ENCODE measurements at regions not wholly inside any gene's neighbourhood (a gene's known extent, or its start where the extent isn't known, plus 50 kb on each side); places are given as distances from the start of the nearest gene placed in this dataset.
A peak's percentile ranks its signal among the peaks of the same experiment; 100 is the strongest.
"Not testable (repeated sequence)": the region's sequence is repeated elsewhere in the genome, so short reads cannot be mapped to it uniquely, and the experiment has no call there.

DNA sequence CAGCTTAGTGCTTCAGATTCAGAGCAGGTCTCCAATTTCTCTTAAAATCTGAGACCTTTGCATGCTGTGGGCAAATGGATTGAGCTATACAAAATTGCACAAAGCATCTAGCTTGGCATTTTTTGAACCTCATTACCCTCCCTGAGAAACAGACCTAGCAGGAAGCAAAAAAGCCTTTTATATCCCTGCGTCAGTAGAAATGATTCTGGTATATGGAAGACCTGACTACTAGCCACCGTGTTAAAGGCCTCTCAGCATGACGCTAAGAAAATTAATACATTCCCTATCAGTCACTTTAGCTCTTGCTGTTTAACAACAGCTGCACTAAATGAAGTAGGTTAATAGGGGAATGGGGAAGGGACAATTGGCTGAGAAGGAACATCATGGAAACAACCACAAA, 110.7 kb upstream of the SMLR1 start:
- no peaks in the 10 kb centered on the region for H3K9me3 ChIP-seq (replicated peaks)
- no peak overlapping the region for H3K27ac ChIP-seq
- H3K36me3 ChIP-seq = no peaks in the 10 kb centered on the region
- peak in 1 of 2 experiments; percentile 27 for DNase-seq
- H3K4me3 ChIP-seq = no peak overlapping the region
- H3K27me3 ChIP-seq = no peaks in the 10 kb centered on the region
- peaks cover 23% of the 10 kb centered on the region for H3K4me1 ChIP-seq

DNA sequence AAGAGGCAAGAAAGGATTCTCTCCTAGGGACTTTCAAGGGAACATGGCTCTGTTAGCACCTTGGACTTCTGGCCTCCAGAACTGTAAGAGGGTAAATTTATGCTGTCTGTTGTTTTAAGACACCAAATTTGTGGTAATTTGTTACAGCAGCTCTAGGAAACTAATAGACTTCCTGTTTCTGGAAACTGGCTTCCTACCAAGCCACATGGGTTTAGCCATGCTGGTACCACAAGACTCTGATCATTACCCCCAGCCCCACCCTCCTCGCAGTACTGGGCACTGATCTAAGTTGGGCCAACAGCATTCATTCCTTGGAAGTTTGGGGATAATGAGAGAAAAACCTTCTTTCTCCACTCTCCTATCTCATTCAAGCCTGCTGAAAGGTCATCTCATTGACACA, 109.5 kb upstream of the SMLR1 start:
- no peak overlapping the region for H3K27ac ChIP-seq
- no peaks in the 10 kb centered on the region for H3K27me3 ChIP-seq
- no peaks in the 10 kb centered on the region for H3K36me3 ChIP-seq
- no peak overlapping the region for H3K4me3 ChIP-seq
- peaks cover 16% of the 10 kb centered on the region for H3K4me1 ChIP-seq
- DNase-seq = no peak
- H3K9me3 ChIP-seq (replicated peaks) = no peaks in the 10 kb centered on the region

DNA sequence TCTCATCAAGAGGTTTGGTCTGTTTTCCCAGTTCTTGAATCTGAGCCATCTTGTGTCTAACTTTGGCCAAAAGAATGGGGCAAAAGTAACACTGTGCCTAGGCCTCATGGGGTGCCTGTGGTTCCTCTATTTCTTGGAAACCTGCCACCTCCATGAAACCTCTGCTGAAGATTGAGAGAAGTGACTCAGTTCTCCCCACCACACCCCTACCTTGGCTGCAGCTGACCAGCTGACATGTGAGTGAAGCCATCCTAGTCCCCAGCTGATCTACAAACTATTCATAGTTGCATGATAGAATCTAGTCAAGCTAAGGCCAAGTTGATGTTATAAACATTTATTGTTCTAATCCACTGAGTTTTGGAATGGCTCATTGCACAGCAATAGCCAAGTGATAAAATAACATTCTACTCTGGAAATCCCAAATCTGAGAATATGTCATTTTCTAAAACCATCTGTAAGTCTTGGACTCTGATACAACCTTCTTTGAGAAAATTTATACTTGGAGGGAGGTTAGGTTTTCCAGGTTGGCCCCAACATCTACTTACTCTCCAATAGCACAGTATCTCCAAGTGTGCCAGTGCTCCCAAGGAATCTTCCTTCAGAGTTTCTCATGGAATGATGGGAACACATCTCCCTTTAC, 107.0 kb upstream of the SMLR1 start:
- no peaks in the 10 kb centered on the region for H3K27me3 ChIP-seq
- no peaks in the 10 kb centered on the region for H3K4me1 ChIP-seq
- H3K36me3 ChIP-seq = no peaks in the 10 kb centered on the region
- no peak overlapping the region for H3K4me3 ChIP-seq
- DNase-seq = no peak
- no peaks in the 10 kb centered on the region for H3K9me3 ChIP-seq (replicated peaks)
- no peak overlapping the region for H3K27ac ChIP-seq

DNA sequence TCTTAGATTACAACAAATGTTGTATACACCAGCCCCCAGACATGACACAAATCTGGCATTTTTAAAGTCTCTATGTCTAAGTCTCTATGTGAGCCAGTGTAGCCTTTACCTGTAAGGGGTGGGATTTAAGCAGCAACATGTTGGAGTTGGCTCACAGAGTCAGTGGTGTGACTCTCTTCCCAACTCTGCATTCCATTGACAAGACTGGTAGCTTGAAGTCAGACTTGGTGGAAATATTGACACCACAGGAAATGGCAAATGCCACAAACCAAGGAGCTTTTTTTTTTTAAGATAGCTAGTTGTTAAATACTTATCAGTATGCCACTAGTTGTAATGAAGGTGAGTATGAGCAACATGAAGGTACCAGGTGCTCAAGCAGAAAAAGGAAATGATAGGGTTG, 103.1 kb upstream of the SMLR1 start:
- no peaks in the 10 kb centered on the region for H3K4me1 ChIP-seq
- H3K27me3 ChIP-seq = no peaks in the 10 kb centered on the region
- no peaks in the 10 kb centered on the region; the same call in 1 of the 2 replicates for H3K9me3 ChIP-seq (replicated peaks)
- H3K4me3 ChIP-seq = no peak overlapping the region
- H3K36me3 ChIP-seq = no peaks in the 10 kb centered on the region
- no peak for DNase-seq
- H3K27ac ChIP-seq = no peak overlapping the region

DNA sequence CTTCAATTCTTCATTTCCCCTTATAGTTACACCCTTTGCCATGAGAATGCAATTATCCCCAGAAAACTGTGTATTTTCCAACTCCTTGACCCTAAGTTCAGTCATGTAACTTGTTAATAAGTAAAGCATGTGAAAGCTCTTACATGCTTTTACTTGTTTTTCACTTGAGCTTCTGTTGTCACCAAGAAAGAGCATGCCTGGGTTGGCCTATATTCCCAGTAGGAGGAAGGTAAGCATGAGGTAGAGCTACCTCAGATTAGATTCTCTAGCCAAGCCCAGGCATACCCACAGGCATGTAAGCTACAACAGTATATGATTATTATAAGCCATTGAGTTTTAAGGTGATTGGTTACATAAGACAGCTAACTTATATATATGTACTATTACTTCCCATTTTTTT, 101.7 kb upstream of the SMLR1 start:
- Histone ChIP-seq H3K9me3 (replicated peaks) (no peaks in the 10 kb centered on the region; the same call in 1 of the 2 replicates), H3K27me3 (no peaks in the 10 kb centered on the region), H3K27ac (no peak overlapping the region), H3K36me3 (no peaks in the 10 kb centered on the region), H3K4me1 (no peaks in the 10 kb centered on the region), H3K4me3 (no peak overlapping the region)
- no peak for DNase-seq

DNA sequence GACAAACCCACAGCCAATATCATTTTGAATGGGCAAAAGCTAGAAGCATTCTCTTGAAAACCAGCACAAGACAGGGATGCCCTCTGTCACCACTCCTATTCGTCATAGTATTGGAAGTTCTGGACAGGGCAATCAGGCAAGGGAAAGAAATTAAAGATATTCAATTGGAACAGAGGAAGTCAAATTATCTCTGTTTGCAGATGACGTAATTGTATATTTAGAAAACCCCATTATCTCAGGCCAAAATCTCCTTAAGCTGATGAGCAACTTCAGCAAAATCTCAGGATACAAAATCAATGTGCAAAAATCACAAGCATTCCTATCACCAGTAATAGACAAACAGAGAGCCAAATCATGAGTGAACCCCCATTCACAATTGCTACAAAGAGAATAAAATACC, 99.1 kb upstream of the SMLR1 start:
- H3K27ac ChIP-seq; DNase-seq; H3K4me3 ChIP-seq; H3K9me3 ChIP-seq (replicated peaks); H3K4me1 ChIP-seq; H3K36me3 ChIP-seq; H3K27me3 ChIP-seq: not testable (repeated sequence)

DNA sequence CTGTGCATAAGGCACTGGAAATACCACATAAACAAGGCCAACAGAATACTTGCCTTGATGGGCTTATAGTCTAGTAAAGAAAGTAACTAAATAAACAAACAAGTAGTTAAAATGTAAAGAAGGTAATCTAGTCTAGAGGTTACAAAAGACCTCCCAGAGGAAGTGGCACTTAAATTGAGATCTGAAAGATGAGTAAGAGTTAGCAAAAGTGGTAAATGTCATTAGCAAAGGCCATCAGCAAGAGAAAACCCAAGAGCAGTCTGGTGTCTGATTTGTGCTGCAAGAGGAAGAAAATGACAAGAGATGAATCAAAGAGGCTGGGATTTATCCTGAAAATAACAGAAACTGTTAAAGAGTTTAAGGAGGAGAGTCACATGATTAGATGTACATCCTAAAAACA, 96.6 kb upstream of the SMLR1 start:
- H3K27me3 ChIP-seq = no peaks in the 10 kb centered on the region
- H3K4me1 ChIP-seq = no peaks in the 10 kb centered on the region
- H3K4me3 ChIP-seq = no peak overlapping the region
- no peaks in the 10 kb centered on the region; the same call in 1 of the 2 replicates for H3K9me3 ChIP-seq (replicated peaks)
- no peaks in the 10 kb centered on the region for H3K36me3 ChIP-seq
- H3K27ac ChIP-seq = no peak overlapping the region
- no peak for DNase-seq

DNA sequence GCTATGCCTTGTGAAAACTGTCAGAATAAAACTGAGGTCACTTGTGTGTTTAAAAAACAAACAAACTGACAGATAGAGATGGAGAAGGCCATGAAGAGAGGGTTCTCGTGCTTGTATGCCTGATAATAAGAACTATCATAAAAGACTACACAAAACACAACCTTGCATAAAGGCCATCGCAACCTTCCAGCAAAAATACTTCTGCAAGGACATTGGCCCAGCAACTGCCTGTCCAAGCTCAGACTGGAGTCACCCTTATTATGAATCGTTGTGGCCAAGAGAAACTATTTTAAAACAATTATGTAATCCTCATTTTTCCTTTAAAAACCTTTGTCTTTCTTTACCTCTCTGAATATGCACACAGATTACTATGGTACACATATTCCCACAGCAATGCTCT, 93.0 kb upstream of the SMLR1 start:
- H3K27me3 ChIP-seq = no peaks in the 10 kb centered on the region
- no peak overlapping the region for H3K4me3 ChIP-seq
- H3K4me1 ChIP-seq = no peaks in the 10 kb centered on the region
- DNase-seq = no peak
- H3K27ac ChIP-seq = no peak overlapping the region
- H3K9me3 ChIP-seq (replicated peaks) = no peaks in the 10 kb centered on the region; the same call in 1 of the 2 replicates
- no peaks in the 10 kb centered on the region for H3K36me3 ChIP-seq

DNA sequence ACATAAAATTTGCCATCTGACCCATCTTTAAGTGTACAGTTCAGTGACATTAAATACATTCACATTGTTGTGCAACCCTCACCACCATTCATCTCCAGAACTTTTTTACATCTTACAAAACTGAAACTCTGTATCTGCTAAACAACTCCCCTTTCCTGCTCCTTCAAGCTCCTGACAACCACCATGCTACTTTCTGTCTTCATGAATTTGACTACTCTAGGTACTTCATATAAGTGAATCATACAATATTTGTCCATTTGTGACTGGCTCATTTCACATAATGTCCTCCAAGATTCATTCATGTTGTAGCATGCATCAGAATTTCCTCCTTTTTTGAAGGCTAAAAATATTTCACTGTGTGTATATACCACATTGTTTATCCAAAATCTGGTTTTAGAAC, 86.9 kb upstream of the SMLR1 start:
- no peak for DNase-seq
- Histone ChIP-seq H3K27ac (no peak overlapping the region), H3K4me3 (no peak overlapping the region), H3K4me1 (peaks cover 15% of the 10 kb centered on the region), H3K36me3 (no peaks in the 10 kb centered on the region), H3K27me3 (no peaks in the 10 kb centered on the region), H3K9me3 (replicated peaks) (no peaks in the 10 kb centered on the region)

DNA sequence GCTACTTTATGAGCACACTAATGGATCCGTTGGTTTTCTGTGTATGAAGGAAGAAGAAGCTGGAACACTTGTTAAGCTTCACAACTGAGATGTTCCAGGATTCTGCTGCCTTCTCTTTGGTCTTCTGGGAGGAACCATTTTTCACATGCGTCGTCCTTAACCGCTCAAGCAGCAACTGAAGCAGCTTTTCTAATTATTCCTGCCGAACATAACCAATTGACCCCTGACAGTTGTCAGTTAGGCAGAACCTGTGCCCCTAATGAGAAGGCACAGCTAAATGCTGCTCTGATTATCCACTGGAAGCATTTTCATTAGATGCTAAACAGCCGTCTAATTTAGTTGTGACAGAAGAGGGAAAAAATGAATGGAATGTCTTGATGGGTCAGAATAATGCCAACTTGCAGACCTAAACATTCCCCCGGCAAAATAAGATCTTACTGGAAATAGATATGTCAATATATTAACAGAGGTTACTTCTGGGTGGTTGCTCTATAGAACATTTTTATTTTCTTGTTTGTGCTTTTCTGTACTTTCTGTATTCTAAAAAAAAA, 85.0 kb upstream of the SMLR1 start:
- Histone ChIP-seq H3K9me3 (replicated peaks) (no peaks in the 10 kb centered on the region), H3K4me1 (peaks cover 15% of the 10 kb centered on the region), H3K36me3 (no peaks in the 10 kb centered on the region), H3K27ac (no peak overlapping the region), H3K4me3 (no peak overlapping the region), H3K27me3 (no peaks in the 10 kb centered on the region)
- no peak for DNase-seq

DNA sequence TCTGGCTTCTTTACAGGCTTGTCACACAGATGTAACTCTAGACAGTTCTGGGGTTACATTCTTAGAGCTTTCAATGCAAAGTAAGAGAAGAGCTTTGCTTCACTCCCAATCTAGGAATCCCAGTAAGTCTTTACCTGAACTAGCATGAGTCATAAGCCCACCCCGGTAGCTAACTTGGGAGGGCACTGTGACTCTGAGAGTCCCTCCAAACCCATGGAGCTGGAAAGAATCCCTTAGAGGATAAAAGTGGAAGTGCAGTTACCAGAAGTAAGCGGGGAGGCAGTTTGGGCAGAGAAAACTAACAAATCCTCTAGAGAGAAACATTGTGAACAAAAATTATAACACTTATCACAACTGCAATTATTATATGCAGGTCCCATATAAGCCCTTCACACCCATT, 84.0 kb upstream of the SMLR1 start:
- Histone ChIP-seq H3K27me3 (no peaks in the 10 kb centered on the region), H3K4me3 (no peak overlapping the region), H3K27ac (no peak overlapping the region), H3K4me1 (peaks cover 15% of the 10 kb centered on the region), H3K36me3 (no peaks in the 10 kb centered on the region), H3K9me3 (replicated peaks) (no peaks in the 10 kb centered on the region)
- DNase-seq = peak; percentile 18 to 32

DNA sequence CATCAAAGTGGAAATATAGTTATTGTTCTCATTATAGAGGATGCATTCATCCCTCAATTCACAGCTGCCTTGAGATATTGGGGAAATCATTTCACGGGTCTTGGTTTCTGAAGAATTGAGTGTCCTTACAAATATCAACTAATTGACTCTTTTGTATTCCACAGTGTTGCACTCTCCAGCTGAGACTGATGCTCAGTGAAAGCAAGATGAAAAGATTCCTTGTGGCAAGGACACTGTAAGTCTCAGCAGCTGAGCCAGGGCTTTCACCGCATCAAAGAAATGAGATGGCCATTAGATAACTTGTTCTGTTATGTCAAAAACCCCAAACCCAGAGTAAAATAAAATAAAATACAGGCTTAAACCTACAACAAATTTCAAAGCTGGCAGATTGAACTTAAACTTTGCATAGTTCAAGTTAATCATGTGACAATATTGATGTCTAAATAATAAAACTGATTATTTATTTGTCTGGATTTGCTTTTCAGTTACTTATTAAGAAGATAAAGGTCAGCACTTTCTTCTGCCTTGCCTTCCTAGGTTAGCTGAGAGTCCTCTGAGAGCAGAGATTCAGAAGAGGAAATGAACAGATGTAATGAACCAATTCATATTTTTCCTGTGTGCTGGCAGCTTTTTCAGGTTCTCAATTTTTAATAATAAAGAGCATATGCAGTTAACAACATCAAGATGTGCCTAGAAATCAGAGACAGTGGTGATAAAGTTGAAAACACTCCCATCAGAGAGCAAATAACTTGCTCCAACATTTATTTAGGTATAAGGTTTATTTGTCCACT, 82.4 kb upstream of the SMLR1 start:
- no peaks in the 10 kb centered on the region for H3K9me3 ChIP-seq (replicated peaks)
- no peak overlapping the region for H3K4me3 ChIP-seq
- H3K36me3 ChIP-seq = no peaks in the 10 kb centered on the region
- peaks cover 15% of the 10 kb centered on the region for H3K4me1 ChIP-seq
- H3K27me3 ChIP-seq = no peaks in the 10 kb centered on the region
- H3K27ac ChIP-seq = no peak overlapping the region
- peak; percentile 9 to 39 for DNase-seq

DNA sequence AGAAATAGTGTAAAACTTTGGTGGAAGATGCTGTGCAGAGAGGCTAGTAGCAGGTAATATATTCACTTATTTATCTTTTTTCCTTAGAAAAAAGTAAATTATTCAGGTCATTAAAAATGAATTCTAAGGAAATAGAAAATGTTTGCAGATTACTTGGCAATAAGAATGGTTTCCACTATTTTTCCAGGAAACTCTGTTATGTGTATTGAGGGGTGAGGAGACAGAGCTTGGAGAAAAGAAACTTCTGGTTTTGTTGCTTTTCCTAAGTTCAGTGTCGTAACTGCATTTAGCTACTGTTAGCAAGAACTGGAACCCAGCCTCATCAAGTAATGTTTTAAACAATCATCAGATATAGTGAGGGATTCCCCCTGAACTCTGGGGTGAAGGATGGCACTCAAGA, 79.2 kb upstream of the SMLR1 start:
- Histone ChIP-seq H3K4me3 (no peak overlapping the region), H3K27me3 (no peaks in the 10 kb centered on the region), H3K27ac (no peak overlapping the region), H3K4me1 (peaks cover 3% of the 10 kb centered on the region; the same call in 1 of the 2 replicates), H3K36me3 (no peaks in the 10 kb centered on the region), H3K9me3 (replicated peaks) (no peaks in the 10 kb centered on the region)
- DNase-seq = no peak

DNA sequence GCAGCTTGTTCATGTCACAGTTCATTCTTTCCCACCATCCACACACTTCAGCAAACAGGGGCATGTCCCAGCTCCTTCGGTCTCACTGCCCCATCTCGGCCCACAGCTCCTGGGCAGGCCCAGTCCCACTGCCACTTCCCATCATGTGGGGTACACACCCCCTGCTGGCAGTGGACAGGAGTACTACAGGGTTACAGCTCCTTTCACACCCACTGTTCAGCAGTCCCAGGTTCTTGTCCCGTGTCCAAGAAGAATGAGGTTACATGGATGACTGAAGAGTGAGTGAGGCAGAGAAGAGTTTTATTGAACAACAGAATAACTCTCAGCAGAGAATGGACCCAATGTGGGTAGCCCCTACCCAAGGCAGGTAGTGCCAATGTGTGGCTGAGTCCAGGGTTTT, 77.8 kb upstream of the SMLR1 start:
- H3K9me3 ChIP-seq (replicated peaks) = no peaks in the 10 kb centered on the region
- H3K36me3 ChIP-seq = no peaks in the 10 kb centered on the region
- no peak overlapping the region for H3K4me3 ChIP-seq
- H3K27me3 ChIP-seq = no peaks in the 10 kb centered on the region
- DNase-seq = peak in 1 of 2 experiments; percentile 8
- H3K4me1 ChIP-seq = no peaks in the 10 kb centered on the region; the same call in 1 of the 2 replicates
- H3K27ac ChIP-seq = no peak overlapping the region

DNA sequence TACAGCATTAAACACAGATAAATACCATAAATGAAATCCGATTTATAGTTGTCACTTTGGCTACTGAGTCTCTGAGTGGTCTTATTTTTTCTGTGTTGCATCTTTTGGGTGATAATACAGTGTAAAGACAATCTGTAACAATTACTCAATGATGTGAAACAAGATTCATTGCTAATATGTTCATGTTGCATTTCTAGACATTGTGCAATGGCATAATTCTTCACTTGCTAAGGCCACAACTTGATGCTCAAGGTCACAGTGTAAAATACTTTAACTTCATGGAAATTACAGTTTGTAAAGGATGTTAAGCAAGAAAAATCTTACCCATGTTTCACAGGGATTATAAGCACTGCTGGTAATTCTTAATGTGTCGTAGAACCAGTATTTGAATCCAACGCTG, 74.9 kb upstream of the SMLR1 start:
- no peaks in the 10 kb centered on the region for H3K27me3 ChIP-seq
- H3K4me3 ChIP-seq = no peak overlapping the region
- H3K27ac ChIP-seq = no peak overlapping the region
- H3K4me1 ChIP-seq = no peaks in the 10 kb centered on the region
- no peaks in the 10 kb centered on the region for H3K36me3 ChIP-seq
- no peaks in the 10 kb centered on the region for H3K9me3 ChIP-seq (replicated peaks)
- no peak for DNase-seq
